BJ (cell line): ENCODE measurements at regions not wholly inside any gene's neighbourhood (a gene's known extent, or its start where the extent isn't known, plus 50 kb on each side); places are given as distances from the start of the nearest gene placed in this dataset.
"Not testable (repeated sequence)": the region's sequence is repeated elsewhere in the genome, so short reads cannot be mapped to it uniquely, and the experiment has no call there.

Source experiments
- CTCF ChIA-PET: fragments of 350-600 bp; formaldehyde crosslinking; extraction: SDS; loops from one replicate; lab custom pipeline; 2021; ENCODE audit warnings: antibody characterized with exemption, inconsistent platforms; lab: Yijun Ruan, JAX
- POLR2A ChIA-PET: fragments of 300-600 bp; sonication (Branson Sonifier 250); formaldehyde crosslinking; extraction: SDS; loops from one replicate; lab custom pipeline; 2021; ENCODE audit warnings: antibody characterized with exemption; lab: Charles Lee
- DNase-seq: peaks from one replicate; pipeline ENCODE4 v3.0.0-alpha.2; 2011; ENCODE audit warnings: low read depth
- H3K27me3 ChIP-seq: 2 replicates; pipeline ENCODE4 v1.6.0; 2011; ENCODE audit warnings: low read length; ENCODE audit not compliant: control insufficient read depth, insufficient read depth
- H3K36me3 ChIP-seq: 2 replicates; pipeline ENCODE4 v1.5.1; 2011; ENCODE audit warnings: low read length; ENCODE audit not compliant: control insufficient read depth, insufficient read depth
- H3K4me3 ChIP-seq: 2 replicates; pipeline ENCODE4 v1.5.1; 2011; ENCODE audit warnings: low read depth, mild to moderate bottlenecking, control low read depth, low read length
- TF ChIP-seq, protein P1 (sequence below): IDR thresholded peaks from 2 replicates; pipeline ENCODE4 v1.5.1; 2011; ENCODE audit warnings: low read depth, mild to moderate bottlenecking, control low read depth, inconsistent platforms, low read length, moderate library complexity; ENCODE audit not compliant: insufficient read depth

DNA sequence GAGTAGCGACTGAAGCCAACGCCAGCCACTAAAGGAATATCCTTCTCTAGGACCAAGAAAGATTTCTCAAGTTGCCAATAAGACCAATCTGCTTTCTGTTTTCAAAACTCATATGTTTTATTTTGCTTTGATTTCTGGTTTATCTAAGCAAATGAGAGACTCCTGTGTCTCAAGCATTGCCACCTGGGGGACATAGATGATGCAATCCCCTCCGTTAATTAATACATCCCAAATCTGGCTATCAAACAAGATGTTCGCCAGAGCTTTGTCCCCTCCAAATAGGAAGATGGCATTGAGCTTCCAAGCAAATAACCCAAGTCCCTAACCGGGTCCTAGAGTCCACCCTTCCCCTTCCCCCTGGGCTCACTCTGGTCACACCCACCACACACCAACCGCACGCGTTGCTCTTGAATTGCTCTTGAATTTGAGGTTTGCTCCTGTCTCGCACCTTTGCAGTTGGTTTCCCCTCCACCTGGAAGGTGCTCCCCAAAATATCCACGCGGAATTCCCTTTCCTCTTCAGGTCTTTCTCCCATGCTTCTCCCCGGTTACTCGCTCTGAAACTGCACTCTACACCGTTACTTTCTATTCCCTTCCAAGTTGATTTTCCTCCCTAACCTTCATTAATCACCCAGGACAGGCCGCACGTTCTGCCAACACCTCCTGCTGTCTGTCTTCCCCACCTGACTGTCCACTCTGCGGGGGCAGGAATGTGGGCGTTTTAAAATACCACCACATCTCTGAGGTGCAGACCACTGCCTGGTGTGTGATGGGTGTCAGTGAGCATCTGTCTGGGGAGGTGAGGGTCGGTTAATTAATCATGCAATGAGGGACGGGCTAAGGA, 64.1 kb upstream of the RNF32 start:
- ChIA-PET POLR2A (no interaction called here), CTCF (no interaction called here)
- DNase-seq, result no peak
- no peak overlapping the region for H3K4me3 ChIP-seq
- no peaks in the 10 kb centered on the region for H3K36me3 ChIP-seq
- TF ChIP-seq, protein P1, sequence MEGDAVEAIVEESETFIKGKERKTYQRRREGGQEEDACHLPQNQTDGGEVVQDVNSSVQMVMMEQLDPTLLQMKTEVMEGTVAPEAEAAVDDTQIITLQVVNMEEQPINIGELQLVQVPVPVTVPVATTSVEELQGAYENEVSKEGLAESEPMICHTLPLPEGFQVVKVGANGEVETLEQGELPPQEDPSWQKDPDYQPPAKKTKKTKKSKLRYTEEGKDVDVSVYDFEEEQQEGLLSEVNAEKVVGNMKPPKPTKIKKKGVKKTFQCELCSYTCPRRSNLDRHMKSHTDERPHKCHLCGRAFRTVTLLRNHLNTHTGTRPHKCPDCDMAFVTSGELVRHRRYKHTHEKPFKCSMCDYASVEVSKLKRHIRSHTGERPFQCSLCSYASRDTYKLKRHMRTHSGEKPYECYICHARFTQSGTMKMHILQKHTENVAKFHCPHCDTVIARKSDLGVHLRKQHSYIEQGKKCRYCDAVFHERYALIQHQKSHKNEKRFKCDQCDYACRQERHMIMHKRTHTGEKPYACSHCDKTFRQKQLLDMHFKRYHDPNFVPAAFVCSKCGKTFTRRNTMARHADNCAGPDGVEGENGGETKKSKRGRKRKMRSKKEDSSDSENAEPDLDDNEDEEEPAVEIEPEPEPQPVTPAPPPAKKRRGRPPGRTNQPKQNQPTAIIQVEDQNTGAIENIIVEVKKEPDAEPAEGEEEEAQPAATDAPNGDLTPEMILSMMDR, result no peak
- H3K27me3 ChIP-seq, result no peaks in the 10 kb centered on the region

DNA sequence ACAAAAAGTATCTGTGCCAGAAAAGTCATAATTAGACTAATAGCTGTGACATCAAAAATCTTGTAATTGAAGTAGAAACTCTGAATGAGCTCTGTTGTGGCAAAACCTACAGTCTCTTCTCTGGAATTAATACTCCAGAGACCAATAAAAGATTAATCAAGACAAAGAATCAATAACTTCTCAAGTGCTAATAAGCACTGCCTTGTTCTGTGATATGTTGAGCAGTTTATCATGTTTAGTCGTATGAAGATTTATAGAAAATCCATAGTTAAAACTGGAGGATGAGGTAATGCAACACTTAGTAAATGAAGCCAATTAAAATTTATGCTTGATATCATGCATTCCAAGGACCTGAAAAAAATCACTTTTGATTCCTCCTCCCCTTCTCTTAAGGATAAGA, 72.3 kb upstream of the RNF32 start:
- CTCF ChIA-PET, result no interaction called here
- H3K27me3 ChIP-seq, result no peaks in the 10 kb centered on the region
- H3K4me3 ChIP-seq, result no peak overlapping the region
- POLR2A ChIA-PET, result no interaction called here
- H3K36me3 ChIP-seq, result no peaks in the 10 kb centered on the region
- DNase-seq, result no peak
- TF ChIP-seq, protein P1, result no peak

DNA sequence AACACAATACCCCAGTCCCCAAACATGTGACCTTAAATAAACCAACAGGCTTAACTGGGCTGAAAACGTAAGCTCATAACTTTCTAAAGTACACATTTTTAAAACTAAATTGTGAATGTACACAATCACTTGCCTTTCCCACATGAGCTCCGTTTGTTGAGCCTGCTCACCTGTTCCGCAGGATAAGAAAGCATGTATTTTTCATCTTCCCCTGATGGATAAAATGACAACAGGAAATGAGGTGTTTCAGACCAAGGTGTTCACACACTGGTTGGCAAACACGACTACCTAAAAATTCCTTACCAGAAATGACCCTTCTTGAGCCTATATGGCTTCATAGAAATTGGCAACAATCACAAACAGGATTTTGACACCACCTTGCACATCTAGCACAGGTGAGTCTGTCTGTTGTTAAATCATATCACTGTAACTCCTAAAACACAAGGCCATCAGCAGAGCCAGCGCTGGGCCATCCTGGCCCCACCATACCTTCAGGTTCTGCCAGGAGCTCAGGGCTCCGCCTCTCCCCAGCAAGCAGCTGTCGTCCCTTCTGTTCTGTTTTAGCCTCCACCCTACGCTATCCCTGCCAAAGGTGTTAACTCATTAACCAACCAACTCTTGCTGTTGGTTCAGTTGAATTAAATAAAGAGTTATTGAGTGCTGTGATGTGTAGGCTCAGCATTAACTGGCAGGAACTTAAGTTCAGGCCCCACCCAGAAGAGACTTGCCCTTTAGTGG, 73.6 kb upstream of the RNF32 start:
- no peaks in the 10 kb centered on the region for H3K36me3 ChIP-seq
- CTCF ChIA-PET, result no interaction called here
- no peak for DNase-seq
- TF ChIP-seq, protein P1, result no peak
- no peaks in the 10 kb centered on the region for H3K27me3 ChIP-seq
- no peak overlapping the region for H3K4me3 ChIP-seq
- POLR2A ChIA-PET, result no interaction called here

DNA sequence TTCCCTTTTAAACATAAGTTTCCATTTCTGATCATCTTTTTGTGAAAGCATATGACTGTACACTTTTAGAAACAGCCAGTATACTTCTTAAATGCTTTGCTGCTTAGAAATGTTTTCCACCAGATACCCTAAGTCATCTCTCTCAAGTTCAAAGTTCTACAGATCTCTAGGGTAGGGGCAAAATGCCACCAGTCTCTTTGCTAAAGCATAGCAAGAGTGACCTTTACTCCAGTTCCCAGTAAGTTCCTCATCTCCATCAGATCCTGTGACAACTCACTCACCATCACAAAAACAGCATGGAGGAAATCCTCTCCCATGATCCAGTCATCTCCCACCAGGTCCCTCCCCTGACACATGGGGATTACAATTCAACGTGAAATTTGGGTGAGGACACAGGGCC, 75.6 kb upstream of the RNF32 start:
- H3K27me3 ChIP-seq, DNase-seq, H3K4me3 ChIP-seq, CTCF ChIA-PET, H3K36me3 ChIP-seq, POLR2A ChIA-PET: not testable (repeated sequence)

DNA sequence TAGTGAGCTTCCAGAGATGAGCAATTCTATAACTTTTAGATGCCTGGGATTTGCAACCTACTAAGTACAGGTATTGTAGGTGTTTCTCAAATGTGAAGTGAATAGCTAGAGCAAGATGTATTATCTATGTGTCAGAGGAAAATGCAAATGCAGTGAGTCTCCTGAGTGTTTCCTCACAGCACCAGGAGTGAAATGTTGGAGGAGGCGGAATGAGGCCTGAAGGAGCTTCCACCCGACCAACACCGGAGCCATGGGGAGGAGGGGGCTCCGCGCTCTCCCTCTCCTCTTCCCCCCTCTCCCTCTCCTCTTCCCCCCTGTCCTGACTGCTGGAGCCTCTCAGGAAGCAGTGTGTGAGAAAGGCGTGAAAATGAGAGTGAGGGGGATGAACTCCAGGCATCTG, 79.9 kb upstream of the RNF32 start:
- Histone ChIP-seq H3K4me3 (no peak overlapping the region), H3K27me3 (no peaks in the 10 kb centered on the region), H3K36me3 (no peaks in the 10 kb centered on the region)
- ChIA-PET CTCF (no interaction called here), POLR2A (no interaction called here)
- no peak for DNase-seq
- TF ChIP-seq, protein P1, result no peak
